Astrocyte of the cerebellum (primary cell): ENCODE measurements at regions not wholly inside any gene's neighbourhood (a gene's known extent, or its start where the extent isn't known, plus 50 kb on each side); places are given as distances from the start of the nearest gene placed in this dataset.

ENCODE experiments used
- DNase-seq: peaks from one replicate; pipeline ENCODE4 v3.0.0-alpha.2; 2011; ENCODE audit warnings: low read depth
- H3K4me3 ChIP-seq: 2 replicates; pipeline ENCODE4 v1.5.1; 2011; ENCODE audit warnings: mild to moderate bottlenecking, low read depth, low read length, moderate library complexity
- CTCF ChIP-seq: IDR thresholded peaks from 2 replicates; pipeline ENCODE4 v1.5.1; 2012; ENCODE audit warnings: low read length, low read depth, moderate library complexity, mild to moderate bottlenecking; ENCODE audit errors: missing control alignments
- in situ Hi-C: cut with HindIII; loops from 2 replicates; pipeline ENCODE4 v1.10.0; 2017; ENCODE audit warnings: low sequenced_read_pairs

DNA sequence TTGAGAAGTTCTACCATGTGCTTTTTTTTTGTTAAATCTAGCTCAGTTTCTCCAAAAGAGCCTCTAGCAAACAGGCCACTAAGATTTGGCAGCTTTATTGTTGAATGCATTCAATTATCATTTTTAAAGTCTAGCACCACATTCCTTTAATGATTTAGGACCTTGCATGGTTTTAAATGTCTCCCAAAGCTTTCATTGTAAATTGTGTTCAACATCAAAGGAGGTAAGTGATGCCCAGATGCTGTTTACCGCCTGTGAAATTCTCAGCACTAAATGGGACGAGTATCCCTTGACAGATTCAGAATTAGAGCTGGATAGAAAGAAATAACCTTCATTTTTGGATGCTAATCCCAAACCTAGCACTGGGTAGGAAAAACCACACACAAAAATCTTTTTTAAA lies 112.1 kb upstream of the FAM204A start:
- TF ChIP-seq CTCF, result no peak
- DNase-seq, result no peak
- in situ Hi-C loops, result no loop called here
- H3K4me3 ChIP-seq, result no peak overlapping the region

GRCh38 chr10:118452098-118452497 lies 110.0 kb upstream of the FAM204A start:
- in situ Hi-C loops, result no loop called here
- no peak overlapping the region for H3K4me3 ChIP-seq
- no peak for TF ChIP-seq CTCF
- no peak for DNase-seq

DNA sequence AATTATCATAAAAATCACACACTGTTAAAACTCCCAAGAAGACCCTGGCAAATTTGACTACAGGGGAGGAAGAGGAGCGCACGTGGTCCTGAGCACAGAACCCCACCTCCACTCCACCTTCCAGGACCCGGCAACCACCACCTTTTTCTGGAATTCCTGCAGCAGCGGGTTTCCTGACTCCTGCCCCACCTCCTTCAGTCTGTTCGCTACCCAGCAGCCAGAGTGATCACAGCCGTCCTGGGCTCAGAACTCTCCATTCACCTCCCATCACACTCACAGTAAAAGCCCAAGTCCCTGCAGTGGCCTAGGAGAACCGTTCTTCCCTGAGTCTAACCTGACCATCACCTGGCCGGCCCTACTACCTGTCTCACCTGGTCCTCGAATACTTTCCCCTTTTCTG lies 107.4 kb upstream of the FAM204A start:
- DNase-seq, result no peak
- in situ Hi-C loops, result no loop called here
- TF ChIP-seq CTCF, result no peak
- no peak overlapping the region for H3K4me3 ChIP-seq

DNA sequence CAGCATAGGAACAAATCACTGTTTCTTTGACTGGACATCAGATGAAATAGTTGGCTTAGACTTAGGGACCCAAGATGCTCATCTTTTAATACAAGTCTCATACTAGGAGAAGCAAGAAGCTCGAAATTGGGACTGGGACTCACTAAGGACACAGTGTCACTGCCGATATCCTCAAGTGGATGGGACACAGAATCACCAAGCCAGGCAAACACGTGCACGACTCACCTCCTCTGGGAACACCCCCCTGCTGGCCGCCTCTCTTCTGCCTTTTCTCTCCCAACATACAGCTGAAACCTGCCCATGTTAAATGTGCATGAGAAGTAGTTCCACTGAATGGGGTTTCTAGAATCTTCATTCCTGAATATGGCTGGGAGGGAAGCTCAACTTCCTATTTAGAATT lies 106.6 kb upstream of the FAM204A start:
- no peak overlapping the region for H3K4me3 ChIP-seq
- in situ Hi-C loops, result no loop called here
- no peak for TF ChIP-seq CTCF

GRCh38 chr10:118447478-118448270 lies 105.5 kb upstream of the FAM204A start:
- peak; percentile 8 for DNase-seq
- in situ Hi-C loops, result no loop called here
- no peak for TF ChIP-seq CTCF
- H3K4me3 ChIP-seq, result no peak overlapping the region

More for the DNA sequence above, 106.6 kb upstream of the FAM204A start:
- DNase-seq, result no peak

GRCh38 chr10:118445535-118445934 lies 103.4 kb upstream of the FAM204A start:
- H3K4me3 ChIP-seq, result no peak overlapping the region
- in situ Hi-C loops, result no loop called here
- TF ChIP-seq CTCF, result no peak
- no peak for DNase-seq
